ENCODE measurements at regions not wholly inside any gene's neighbourhood (a gene's known extent, or its start where the extent isn't known, plus 50 kb on each side); places are given as distances from the start of the nearest gene placed in this dataset.

DNA sequence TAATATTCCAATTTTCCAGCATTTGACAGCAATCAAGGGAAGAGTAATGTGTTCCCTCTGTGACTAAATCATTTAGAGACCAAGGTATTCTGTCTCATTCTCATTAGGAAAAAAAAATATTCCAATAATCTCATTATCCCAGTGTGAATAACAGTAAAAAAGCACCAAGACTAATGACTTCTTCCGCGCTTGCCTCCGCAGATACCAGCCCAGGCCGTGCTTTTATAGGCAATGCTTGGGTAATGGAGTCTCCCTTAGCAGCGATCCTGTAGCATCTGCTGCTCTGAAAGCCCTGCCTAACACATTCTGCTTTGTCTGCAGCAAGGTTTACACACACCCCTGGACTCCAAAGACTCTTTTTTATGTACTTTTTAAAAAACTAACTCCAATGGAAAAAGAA, 470.0 kb upstream of the CAMK1G start:
- TF ChIP-seq CTCF (IDR thresholded peaks at IDR 0.05) (no peak), POLR2AphosphoS5 (IDR thresholded peaks at IDR 0.05) (no peak), EP300 (IDR thresholded peaks at IDR 0.05) (no peak), POLR2A (IDR thresholded peaks at IDR 0.05) (no peak)
